ENCODE measurements at regions not wholly inside any gene's neighbourhood (a gene's known extent, or its start where the extent isn't known, plus 50 kb on each side); places are given as distances from the start of the nearest gene placed in this dataset.

GRCh38 chr7:7104314-7104698, 78.0 kb upstream of the C1GALT1 start:
- DNase-seq (ENCODE audit: extremely low read depth, low read depth) = no peak
- no peak overlapping the region for H3K4me3 ChIP-seq (replicated peaks; ENCODE audit: low read depth, low read length)
- no peak for TF ChIP-seq CTCF (IDR thresholded peaks at IDR 0.05; ENCODE audit: low read depth, low read length, missing control alignments)

GRCh38 chr7:7104971-7105370, 77.4 kb upstream of the C1GALT1 start:
- DNase-seq (ENCODE audit: extremely low read depth, low read depth) = no peak
- TF ChIP-seq CTCF (IDR thresholded peaks at IDR 0.05; ENCODE audit: low read depth, low read length, missing control alignments) = no peak

GRCh38 chr7:7105800-7106582, 76.4 kb upstream of the C1GALT1 start:
- DNase-seq (ENCODE audit: extremely low read depth, low read depth) = no peak
- TF ChIP-seq CTCF (IDR thresholded peaks at IDR 0.05; ENCODE audit: low read depth, low read length, missing control alignments) = no peak
- H3K4me3 ChIP-seq (replicated peaks; ENCODE audit: low read depth, low read length) = no peak overlapping the region

More at GRCh38 chr7:7104971-7105370, 77.4 kb upstream of the C1GALT1 start:
- no peak overlapping the region for H3K4me3 ChIP-seq (replicated peaks; ENCODE audit: low read depth, low read length)

- DNase-seq (ENCODE audit: extremely low read depth, low read depth) = no peak
- TF ChIP-seq CTCF (IDR thresholded peaks at IDR 0.05; ENCODE audit: low read depth, low read length, missing control alignments) = no peak
These were observed 73.4 kb upstream of the C1GALT1 start for GRCh38 chr7:7108931-7109330.

GRCh38 chr7:7109934-7110333, 72.4 kb upstream of the C1GALT1 start:
- no peak for DNase-seq (ENCODE audit: extremely low read depth, low read depth)
- TF ChIP-seq CTCF (IDR thresholded peaks at IDR 0.05; ENCODE audit: low read depth, low read length, missing control alignments) = no peak
- no peak overlapping the region for H3K4me3 ChIP-seq (replicated peaks; ENCODE audit: low read depth, low read length)

More at GRCh38 chr7:7108931-7109330, 73.4 kb upstream of the C1GALT1 start:
- H3K4me3 ChIP-seq (replicated peaks; ENCODE audit: low read depth, low read length) = no peak overlapping the region

GRCh38 chr7:7110706-7111105, 71.6 kb upstream of the C1GALT1 start:
- no peak overlapping the region for H3K4me3 ChIP-seq (replicated peaks; ENCODE audit: low read depth, low read length)
- TF ChIP-seq CTCF (IDR thresholded peaks at IDR 0.05; ENCODE audit: low read depth, low read length, missing control alignments) = no peak
- no peak for DNase-seq (ENCODE audit: extremely low read depth, low read depth)

- no peak for TF ChIP-seq CTCF (IDR thresholded peaks at IDR 0.05; ENCODE audit: low read depth, low read length, missing control alignments)
- no peak for DNase-seq (ENCODE audit: extremely low read depth, low read depth)
These were observed 69.5 kb upstream of the C1GALT1 start for GRCh38 chr7:7112868-7113267.

More at GRCh38 chr7:7112868-7113267, 69.5 kb upstream of the C1GALT1 start:
- H3K4me3 ChIP-seq (replicated peaks; ENCODE audit: low read depth, low read length) = no peak overlapping the region
